GM12878 (cell line): ENCODE measurements at regions not wholly inside any gene's neighbourhood (a gene's known extent, or its start where the extent isn't known, plus 50 kb on each side); places are given as distances from the start of the nearest gene placed in this dataset.

Source experiments
- ATAC-seq: fragments of 200-7000 bp; cut with Tn5 transposase; 3 replicates; pipeline ENCODE4 v1.9.1; 2020; ENCODE audit warnings: mild to moderate bottlenecking, moderate library complexity
- BruUV-seq: library from RNA; stranded (reverse); fragments of 400-500 nt; replicated peaks from 2 replicates; lab custom pipeline; 2021; lab: Mats Ljungman, UMichigan
- CTCF ChIA-PET: fragments of 300-600 bp; sonication (Branson Sonifier 250); formaldehyde crosslinking; extraction: SDS; loops from one replicate; lab custom pipeline; 2021; ENCODE audit warnings: inconsistent platforms; lab: Yijun Ruan, JAX
- POLR2A ChIA-PET: fragments of 350-600 bp; formaldehyde crosslinking; extraction: SDS; loops from one replicate; lab custom pipeline; 2021; ENCODE audit warnings: inconsistent platforms; lab: Charles Lee
- RAD21 ChIA-PET: fragments of 300-600 bp; sonication (Branson Sonifier 250); formaldehyde crosslinking; loops from one replicate; lab custom pipeline; 2023; ENCODE audit warnings: antibody characterized with exemption; ENCODE audit not compliant: unreplicated experiment; lab: Charles Lee
- SMC1A ChIA-PET: fragments of 300-600 bp; sonication (Branson Sonifier 250); formaldehyde crosslinking; loops from one replicate; lab custom pipeline; 2023; ENCODE audit not compliant: unreplicated experiment, uncharacterized antibody; lab: Charles Lee
- DNase-seq: peaks from one replicate; pipeline ENCODE4 v3.0.0-alpha.2; 2011; ENCODE audit warnings: low read depth, low spot score
- FAIRE-seq: peaks from 3 replicates; lab custom pipeline; 2011; peaks lifted over from hg19 to GRCh38; lab: Jason Lieb, UNC
- H2AFZ ChIP-seq: 2 replicates; pipeline ENCODE4 v1.6.0; 2011; ENCODE audit warnings: low read depth, low read length, control low read depth; ENCODE audit not compliant: control insufficient read depth
- H3K27ac ChIP-seq: 2 replicates; pipeline ENCODE4 v1.5.1; 2011; ENCODE audit warnings: control low read depth; ENCODE audit not compliant: control insufficient read depth, insufficient read depth
- H3K27me3 ChIP-seq, 2 experiments: replicated peaks in 1 of 2; 2 replicates each; pipeline versions ENCODE4 v1.6.0 to v1.6.1; 2011; ENCODE audit warnings: low read length in 1 of 2; ENCODE audit not compliant: control insufficient read depth in 2 of 2, insufficient read depth in 2 of 2
- H3K36me3 ChIP-seq, 2 experiments: 2 replicates each; pipeline ENCODE4 v1.5.1; 2011; ENCODE audit warnings: low read length in 1 of 2; ENCODE audit not compliant: control insufficient read depth in 2 of 2, insufficient read depth in 2 of 2
- H3K4me1 ChIP-seq: 2 replicates; pipeline ENCODE4 v1.6.1; 2011; ENCODE audit warnings: mild to moderate bottlenecking, low read length, moderate library complexity, mixed read lengths; ENCODE audit not compliant: control insufficient read depth, insufficient read depth
- H3K4me2 ChIP-seq: 2 replicates; pipeline ENCODE4 v1.6.0; 2011; ENCODE audit warnings: control low read depth; ENCODE audit not compliant: control insufficient read depth, insufficient read depth
- H3K4me3 ChIP-seq: fragments of 200-600 bp; sonication (generic); 2 replicates; pipeline ENCODE4 v1.5.1; 2016
- H3K79me2 ChIP-seq: 2 replicates; pipeline ENCODE4 v1.6.0; 2011; ENCODE audit warnings: low read length; ENCODE audit not compliant: control insufficient read depth, insufficient read depth
- H3K9ac ChIP-seq: 2 replicates; pipeline ENCODE4 v1.8.0; 2011; ENCODE audit warnings: low read length, control low read depth, mixed read lengths; ENCODE audit not compliant: control insufficient read depth, insufficient read depth
- H3K9me3 ChIP-seq: replicated peaks from 3 replicates; pipeline ENCODE4 v1.5.1; 2011; ENCODE audit warnings: mild to moderate bottlenecking, low read length; ENCODE audit not compliant: control insufficient read depth, insufficient read depth
- H4K20me1 ChIP-seq: 2 replicates; pipeline ENCODE4 v1.6.0; 2011; ENCODE audit not compliant: control insufficient read depth, insufficient read depth
- BACH1 ChIP-seq: fragments of 450-650 bp; IDR thresholded peaks from 2 replicates; pipeline ENCODE4 v1.6.1; 2017; ENCODE audit warnings: mild to moderate bottlenecking, borderline replicate concordance
- BCLAF1 ChIP-seq: fragments of 450-650 bp; IDR thresholded peaks from 2 replicates; pipeline ENCODE4 v1.6.1; 2017; ENCODE audit warnings: antibody characterized with exemption, mild to moderate bottlenecking, moderate library complexity
- E4F1 ChIP-seq: fragments of 450-650 bp; IDR thresholded peaks from 2 replicates; pipeline ENCODE4 v1.6.1; 2018; ENCODE audit warnings: borderline replicate concordance, mild to moderate bottlenecking; ENCODE audit not compliant: partially characterized antibody
- GATAD2B ChIP-seq: fragments of 450-650 bp; conservative IDR thresholded peaks from 2 replicates; pipeline ENCODE4 v1.6.1; 2017; ENCODE audit warnings: low read depth, mild to moderate bottlenecking, moderate library complexity
- LARP7 ChIP-seq: fragments of 450-650 bp; IDR thresholded peaks from 2 replicates; pipeline ENCODE4 v1.6.1; 2017; ENCODE audit warnings: mild to moderate bottlenecking
- MAX ChIP-seq: IDR thresholded peaks from 2 replicates; pipeline ENCODE4 v1.6.1; 2012; ENCODE audit warnings: low read depth, low read length, improper control_type of control experiment
- MTA3 ChIP-seq: IDR thresholded peaks from 2 replicates; pipeline ENCODE4 v1.6.1; 2012; ENCODE audit warnings: low read length, inconsistent platforms, borderline replicate concordance
- NFXL1 ChIP-seq: fragments of 450-650 bp; IDR thresholded peaks from 2 replicates; pipeline ENCODE4 v1.6.1; 2017; ENCODE audit warnings: antibody characterized with exemption, mild to moderate bottlenecking, borderline replicate concordance
- RAD51 ChIP-seq: fragments of 450-650 bp; IDR thresholded peaks from 2 replicates; pipeline ENCODE4 v1.6.1; 2016; ENCODE audit warnings: moderate library complexity, mild to moderate bottlenecking, inconsistent platforms
- RELA ChIP-seq: fragments of 450-650 bp; IDR thresholded peaks from 2 replicates; pipeline ENCODE4 v1.8.0; 2014; ENCODE audit warnings: borderline replicate concordance; ENCODE audit not compliant: partially characterized antibody
- SIX5 ChIP-seq: IDR thresholded peaks from 2 replicates; pipeline ENCODE4 v1.6.1; 2011; ENCODE audit warnings: mild to moderate bottlenecking, low read depth, low read length, moderate library complexity; ENCODE audit not compliant: severe bottlenecking
- SMARCA5 ChIP-seq: fragments of 450-650 bp; IDR thresholded peaks from 2 replicates; pipeline ENCODE4 v1.6.1; 2017; ENCODE audit warnings: mild to moderate bottlenecking
- SMC3 ChIP-seq: IDR thresholded peaks from 2 replicates; pipeline ENCODE4 v1.6.1; 2011; ENCODE audit warnings: low read length, improper control_type of control experiment, borderline replicate concordance
- STAT1 ChIP-seq: fragments of 450-650 bp; conservative IDR thresholded peaks from 2 replicates; pipeline ENCODE4 v1.6.1; 2014; ENCODE audit warnings: antibody characterized with exemption, mild to moderate bottlenecking
- TCF12 ChIP-seq: IDR thresholded peaks from 2 replicates; pipeline ENCODE4 v1.6.1; 2011; ENCODE audit warnings: low read depth, mild to moderate bottlenecking, low read length
- USF2 ChIP-seq: IDR thresholded peaks from 2 replicates; pipeline ENCODE4 v1.6.1; 2011; ENCODE audit warnings: low read depth, low read length, improper control_type of control experiment, borderline replicate concordance
- WRNIP1 ChIP-seq: IDR thresholded peaks from 2 replicates; pipeline ENCODE4 v1.6.1; 2011; ENCODE audit warnings: low read depth, low read length, improper control_type of control experiment, borderline replicate concordance
- YBX1 ChIP-seq: fragments of 450-650 bp; IDR thresholded peaks from 2 replicates; pipeline ENCODE4 v1.6.1; 2016; ENCODE audit warnings: antibody characterized with exemption
- YY1 ChIP-seq: IDR thresholded peaks from 2 replicates; pipeline ENCODE4 v1.6.1; 2011; ENCODE audit warnings: low read depth, mild to moderate bottlenecking, low read length
- WGBS: methylation state at CpG from one replicate; pipeline ENCODE4 v1.1.6; 2016; ENCODE audit warnings: low lambda C conversion rate; ENCODE audit not compliant: insufficient replicate concordance, insufficient coverage; ENCODE audit errors: missing lambda C conversion rate; 5-methylcytosine and 5-hydroxymethylcytosine counted together
- in situ Hi-C: fragments of 300-500 bp; cut with MboI; formaldehyde crosslinking; loops from 9 replicates; pipeline ENCODE4 v1.14.3; 2018; ENCODE audit warnings: mixed read lengths
- intact Hi-C: fragments of 100-400 bp; cut with micrococcal nuclease; formaldehyde crosslinking; loops from one replicate; pipeline ENCODE4 v1.14.2; 2022; ENCODE audit not compliant: unreplicated experiment

- no TSS peak for BruUV-seq
- no peaks in the 10 kb centered on the region for H4K20me1 ChIP-seq
- ATAC-seq: no peak
- H3K9ac ChIP-seq: no peak overlapping the region
- H3K4me2 ChIP-seq: no peak overlapping the region
- H3K27ac ChIP-seq: no peak overlapping the region
- in situ Hi-C loops (no loop called here), intact Hi-C loops (no loop called here)
- DNase-seq: no peak
- FAIRE-seq: no peak
- H3K9me3 ChIP-seq: no peaks in the 10 kb centered on the region
- no peaks in the 10 kb centered on the region for H3K79me2 ChIP-seq
- WGBS: 50% methylated on average over 1 of the region's 1 CpG
- H3K4me3 ChIP-seq: no peak overlapping the region
- H2AFZ ChIP-seq: no peak overlapping the region
- H3K4me1 ChIP-seq: no peaks in the 10 kb centered on the region
- H3K27me3 ChIP-seq: no peaks in the 10 kb centered on the region; a peak in 1 of 4 replicates
- SMC1A ChIA-PET: interaction anchor here (1.0 to 4.7 kb wide), 5 partner anchors 10 to 267 kb away, joined by 3 to 25 read pairs (median 3); no protein-coding TSS in a partner anchor
- no peaks in the 10 kb centered on the region for H3K36me3 ChIP-seq
- CTCF ChIA-PET: interaction anchor here (1.5 to 3.4 kb wide), 3 partner anchors 11 to 88 kb away, joined by 3 to 9 read pairs (median 7); no protein-coding TSS in a partner anchor
- RAD21 ChIA-PET: interaction anchor here (1.4 to 1.9 kb wide), 4 partner anchors 10 to 89 kb away, joined by 5 to 9 read pairs (median 5); no protein-coding TSS in a partner anchor
- POLR2A ChIA-PET: no interaction called here
- TF ChIP-seq WRNIP1: no peak
- no peak for TF ChIP-seq SMC3
- no peak for TF ChIP-seq BACH1
- no peak for TF ChIP-seq MTA3
- no peak for TF ChIP-seq SMARCA5
- no peak for TF ChIP-seq BCLAF1
- no peak for TF ChIP-seq STAT1
- no peak for TF ChIP-seq RELA
- TF ChIP-seq MAX: no peak
- TF ChIP-seq YY1: no peak
- TF ChIP-seq GATAD2B: no peak
- no peak for TF ChIP-seq NFXL1
- TF ChIP-seq RAD51: no peak
- no peak for TF ChIP-seq USF2
- no peak for TF ChIP-seq E4F1
- TF ChIP-seq YBX1: no peak
- TF ChIP-seq SIX5: no peak
- TF ChIP-seq TCF12: no peak
- TF ChIP-seq LARP7: no peak
These were observed 166.7 kb upstream of the RGS6 start for GRCh38 chr14:71765505-71765904.
